ENCODE measurements at regions not wholly inside any gene's neighbourhood (a gene's known extent, or its start where the extent isn't known, plus 50 kb on each side); places are given as distances from the start of the nearest gene placed in this dataset.

DNA sequence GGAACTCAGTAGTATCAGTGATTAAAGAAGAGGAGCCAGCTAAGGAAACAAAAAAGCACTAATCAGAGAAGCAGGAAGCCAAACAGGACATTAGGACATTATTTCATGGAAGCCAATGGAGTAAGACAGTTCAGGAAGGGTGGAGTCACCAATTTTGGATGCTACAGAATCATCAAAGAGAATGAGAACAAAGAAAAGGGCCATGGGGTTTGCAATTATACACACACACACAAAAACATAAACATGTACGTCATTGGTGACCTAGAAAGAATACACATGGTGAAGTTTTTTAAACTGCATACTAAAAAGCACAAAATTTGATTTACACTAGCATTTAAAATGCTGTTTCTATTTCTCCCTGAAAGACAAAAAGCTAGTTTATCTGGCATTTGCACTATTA lies 96.8 kb upstream of the MRPS30 start:
- H3K27ac ChIP-seq, result no peak overlapping the region
- no peak for TF ChIP-seq ZFX (IDR thresholded peaks at IDR 0.05; ENCODE audit: borderline replicate concordance)
- TF ChIP-seq, protein P1, sequence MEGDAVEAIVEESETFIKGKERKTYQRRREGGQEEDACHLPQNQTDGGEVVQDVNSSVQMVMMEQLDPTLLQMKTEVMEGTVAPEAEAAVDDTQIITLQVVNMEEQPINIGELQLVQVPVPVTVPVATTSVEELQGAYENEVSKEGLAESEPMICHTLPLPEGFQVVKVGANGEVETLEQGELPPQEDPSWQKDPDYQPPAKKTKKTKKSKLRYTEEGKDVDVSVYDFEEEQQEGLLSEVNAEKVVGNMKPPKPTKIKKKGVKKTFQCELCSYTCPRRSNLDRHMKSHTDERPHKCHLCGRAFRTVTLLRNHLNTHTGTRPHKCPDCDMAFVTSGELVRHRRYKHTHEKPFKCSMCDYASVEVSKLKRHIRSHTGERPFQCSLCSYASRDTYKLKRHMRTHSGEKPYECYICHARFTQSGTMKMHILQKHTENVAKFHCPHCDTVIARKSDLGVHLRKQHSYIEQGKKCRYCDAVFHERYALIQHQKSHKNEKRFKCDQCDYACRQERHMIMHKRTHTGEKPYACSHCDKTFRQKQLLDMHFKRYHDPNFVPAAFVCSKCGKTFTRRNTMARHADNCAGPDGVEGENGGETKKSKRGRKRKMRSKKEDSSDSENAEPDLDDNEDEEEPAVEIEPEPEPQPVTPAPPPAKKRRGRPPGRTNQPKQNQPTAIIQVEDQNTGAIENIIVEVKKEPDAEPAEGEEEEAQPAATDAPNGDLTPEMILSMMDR (IDR thresholded peaks at IDR 0.05), result no peak

DNA sequence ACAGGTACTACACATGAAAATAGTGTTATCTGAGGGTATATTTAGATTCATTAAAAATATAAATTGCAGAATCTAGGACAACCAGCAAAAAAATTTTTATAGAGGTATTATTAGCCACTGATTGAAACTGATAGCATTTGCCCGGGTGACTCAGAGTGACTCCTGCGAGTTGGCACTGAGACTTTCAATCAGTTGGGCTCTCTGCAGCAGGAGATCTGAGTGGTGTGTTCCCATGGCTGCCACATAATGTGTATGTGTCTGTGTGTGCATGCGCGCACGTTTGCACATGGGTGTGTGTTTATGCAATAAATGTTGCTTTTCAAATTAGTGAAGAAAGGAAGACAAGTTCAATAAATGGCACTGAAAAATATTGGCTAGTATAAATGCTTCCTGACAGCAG lies 100.1 kb upstream of the MRPS30 start:
- TF ChIP-seq, protein P1 (IDR thresholded peaks at IDR 0.05), result no peak
- TF ChIP-seq ZFX (IDR thresholded peaks at IDR 0.05; ENCODE audit: borderline replicate concordance), result no peak
- H3K27ac ChIP-seq, result no peak overlapping the region

DNA sequence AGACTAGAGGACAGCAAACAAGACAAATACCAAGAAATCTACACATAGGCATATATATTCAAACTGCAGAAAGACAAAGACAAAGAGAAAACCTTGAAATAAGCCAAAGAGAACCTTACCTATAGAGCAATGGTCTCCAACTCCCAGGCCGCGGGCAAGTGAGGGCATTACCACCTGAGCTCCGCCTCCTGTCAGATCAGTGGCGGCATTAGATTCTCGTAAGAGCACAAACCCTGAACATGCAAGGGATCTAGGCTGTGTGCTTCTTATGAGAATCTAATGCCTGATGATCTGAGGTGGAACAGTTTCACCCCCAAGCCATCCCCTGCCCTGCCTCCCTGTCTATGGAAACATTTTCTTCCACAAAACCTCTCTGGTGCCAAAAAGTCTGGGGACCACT lies 101.0 kb upstream of the MRPS30 start:
- TF ChIP-seq, protein P1 (IDR thresholded peaks at IDR 0.05), result no peak
- no peak for TF ChIP-seq ZFX (IDR thresholded peaks at IDR 0.05; ENCODE audit: borderline replicate concordance)

DNA sequence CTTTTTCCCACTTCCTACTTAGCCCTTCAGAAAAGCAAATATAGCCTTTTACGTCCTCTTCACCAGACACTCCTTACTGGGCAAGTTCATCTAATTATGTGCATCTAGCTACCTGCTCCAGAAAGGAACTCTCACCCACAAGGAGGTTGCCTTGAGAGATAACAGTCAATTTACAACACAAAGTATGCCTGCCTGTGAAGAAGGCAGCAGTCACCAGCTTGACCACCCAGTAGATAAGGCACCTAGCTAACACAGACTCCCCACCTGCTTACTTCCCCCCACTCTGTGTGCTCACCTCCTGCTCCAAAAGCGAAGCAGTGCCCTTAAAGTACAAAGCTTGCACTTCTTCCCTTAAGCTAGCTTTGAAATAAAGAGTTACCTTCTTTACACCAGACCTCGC lies 111.7 kb upstream of the MRPS30 start:
- no peak overlapping the region for H3K27ac ChIP-seq
- TF ChIP-seq ZFX (IDR thresholded peaks at IDR 0.05; ENCODE audit: borderline replicate concordance), result no peak
- TF ChIP-seq, protein P1 (IDR thresholded peaks at IDR 0.05), result no peak

More for the DNA sequence above, 101.0 kb upstream of the MRPS30 start:
- H3K27ac ChIP-seq, result no peak overlapping the region

DNA sequence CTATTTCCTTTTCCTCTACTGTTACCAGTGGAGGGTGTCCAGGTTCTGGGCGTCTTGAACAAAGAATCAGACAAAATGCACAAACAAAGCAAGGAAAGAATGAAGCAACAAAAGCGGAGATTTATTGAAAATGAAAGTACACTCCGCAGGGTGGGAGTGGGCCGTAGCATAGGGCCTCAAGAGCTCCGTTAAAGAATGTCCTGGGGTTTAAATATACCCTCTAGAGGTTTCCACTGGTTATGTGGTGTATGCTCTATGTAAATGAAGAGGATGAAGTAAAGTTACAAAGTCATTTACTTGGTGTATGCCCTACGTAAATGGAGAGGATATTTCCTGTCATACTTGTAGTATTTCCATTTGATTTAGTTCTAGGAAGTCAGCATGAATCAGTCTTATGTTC lies 113.5 kb upstream of the MRPS30 start:
- TF ChIP-seq ZFX (IDR thresholded peaks at IDR 0.05; ENCODE audit: borderline replicate concordance), result no peak
- TF ChIP-seq, protein P1 (IDR thresholded peaks at IDR 0.05), result no peak
- H3K27ac ChIP-seq, result no peak overlapping the region

DNA sequence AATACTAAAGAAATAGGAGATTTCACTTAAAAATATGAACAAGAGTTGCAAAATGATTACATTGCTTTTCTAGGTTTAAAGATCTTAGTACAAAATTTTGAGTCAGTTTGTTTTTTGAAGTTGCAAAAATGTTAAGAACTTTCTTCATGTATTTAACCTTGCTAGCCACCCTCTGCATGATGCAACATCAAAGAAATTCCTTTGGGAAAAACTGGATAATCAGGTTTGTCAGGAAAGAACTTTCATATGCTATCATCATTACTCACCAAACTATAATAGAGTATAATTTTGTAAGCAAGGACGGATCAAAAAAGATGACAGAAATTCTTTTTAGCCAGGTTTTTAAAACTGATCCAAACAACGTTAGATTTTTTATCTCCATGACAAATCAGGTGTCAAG lies 116.9 kb upstream of the MRPS30 start:
- TF ChIP-seq ZFX (IDR thresholded peaks at IDR 0.05; ENCODE audit: borderline replicate concordance), result no peak
- TF ChIP-seq, protein P1 (IDR thresholded peaks at IDR 0.05), result no peak
- no peak overlapping the region for H3K27ac ChIP-seq

DNA sequence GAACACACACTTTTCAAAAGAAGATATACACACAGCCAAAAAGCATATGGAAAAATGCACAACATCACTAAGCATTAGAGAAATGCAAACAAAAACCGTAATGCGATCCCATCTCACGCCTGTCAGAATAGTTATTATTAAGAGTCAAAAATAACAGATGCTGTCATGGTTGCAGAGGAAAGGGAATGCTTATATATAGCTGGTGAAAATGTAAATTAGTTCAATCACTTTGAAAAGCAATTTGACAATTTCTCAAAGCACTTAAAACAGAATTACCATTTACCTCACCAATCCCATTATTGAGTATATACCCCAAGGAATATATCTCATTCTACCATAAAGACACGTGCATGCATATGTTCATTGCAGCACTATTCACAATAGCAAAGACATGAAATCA lies 126.8 kb upstream of the MRPS30 start:
- H3K27ac ChIP-seq, result no peak overlapping the region
- no peak for TF ChIP-seq ZFX (IDR thresholded peaks at IDR 0.05; ENCODE audit: borderline replicate concordance)
- TF ChIP-seq, protein P1 (IDR thresholded peaks at IDR 0.05), result no peak

Data from 22Rv1 (cell line).